T-cell (primary cell): ENCODE measurements at regions not wholly inside any gene's neighbourhood (a gene's known extent, or its start where the extent isn't known, plus 50 kb on each side); places are given as distances from the start of the nearest gene placed in this dataset.

Experiments used
- ATAC-seq, 4 experiments: fragments of 200-7000 bp in 3 of 4; fragments of 150-1000 bp in 1 of 4; cut with Tn5 transposase; replicated peaks in 1 of 4; 1 replicate in 3 of 4; 2 replicates in 1 of 4; pipeline ENCODE4 v1.10.0; 2021; ENCODE audit warnings: moderate library complexity in 3 of 4, mild to moderate bottlenecking in 2 of 4, moderate number of reproducible peaks in 1 of 4
- CTCF ChIA-PET, 2 donors: fragments of 300-600 bp; sonication (Branson Sonifier 250); formaldehyde crosslinking; loops; one replicate each; lab custom pipeline; 2022; ENCODE audit warnings: antibody characterized with exemption in 2 of 2; lab: Charles Lee
- POLR2A ChIA-PET, 2 donors: fragments of 300-600 bp; sonication (Branson Sonifier 250); formaldehyde crosslinking; loops; one replicate each; lab custom pipeline; 2022; ENCODE audit warnings: antibody characterized with exemption in 2 of 2; lab: Charles Lee
- DNase-seq, 35 experiments: peaks; one replicate each; pipeline versions ENCODE4 v3.0.0 to v3.0.0-alpha.2; 2013 to 2023
- H3K27ac ChIP-seq: one replicate; pipeline ENCODE4 v1.5.1; 2013; ENCODE audit warnings: low read length
- H3K27me3 ChIP-seq, 2 experiments: replicated peaks in 1 of 2; 1 replicate in 1 of 2; 2 replicates in 1 of 2; pipeline versions ENCODE4 v1.6.1 to v1.7.0; 2013; ENCODE audit warnings: low read length in 1 of 2, mixed read lengths in 1 of 2; ENCODE audit not compliant: control insufficient read depth in 2 of 2, insufficient read depth in 2 of 2; ENCODE audit errors: extremely low read depth in 1 of 2
- H3K36me3 ChIP-seq, 2 donors: 1 replicate in 1 of 2; 2 replicates in 1 of 2; pipeline versions ENCODE4 v1.6.1 to v1.7.0; 2013; ENCODE audit warnings: low read length in 1 of 2; ENCODE audit not compliant: control insufficient read depth in 2 of 2, insufficient read depth in 1 of 2; ENCODE audit errors: extremely low read depth in 1 of 2
- H3K4me1 ChIP-seq, 2 experiments: 1 replicate in 1 of 2; 2 replicates in 1 of 2; pipeline versions ENCODE4 v1.6.1 to v1.7.0; 2013; ENCODE audit warnings: low read length in 2 of 2, mixed read lengths in 1 of 2; ENCODE audit not compliant: insufficient read depth in 2 of 2, control insufficient read depth in 1 of 2; ENCODE audit errors: extremely low read depth in 1 of 2
- H3K4me3 ChIP-seq, 2 donors: 1 replicate in 1 of 2; 2 replicates in 1 of 2; pipeline versions ENCODE4 v1.5.1 to v1.7.0; 2013; ENCODE audit warnings: mild to moderate bottlenecking in 2 of 2, low read length in 1 of 2, moderate library complexity in 1 of 2; ENCODE audit not compliant: control insufficient read depth in 1 of 2; ENCODE audit errors: extremely low read depth in 1 of 2
- H3K9me3 ChIP-seq: 2 replicates; pipeline ENCODE4 v1.7.0; 2013
- H3K27ac Mint-ChIP-seq, 2 donors: one replicate each; pipeline ENCODE4 v1.8.0; 2020 to 2021; ENCODE audit warnings: mild to moderate bottlenecking in 2 of 2, mixed read lengths in 2 of 2
- H3K27me3 Mint-ChIP-seq, 2 donors: one replicate each; pipeline ENCODE4 v1.8.0; 2021 to 2022; ENCODE audit warnings: mixed read lengths in 2 of 2
- H3K36me3 Mint-ChIP-seq: one replicate; pipeline ENCODE4 v1.8.0; 2021; ENCODE audit warnings: mixed read lengths
- H3K4me1 Mint-ChIP-seq, 3 donors: one replicate each; pipeline ENCODE4 v1.8.0; 2020 to 2022; ENCODE audit warnings: mixed read lengths in 3 of 3, mild to moderate bottlenecking in 1 of 3
- H3K4me3 Mint-ChIP-seq, 3 donors: one replicate each; pipeline ENCODE4 v1.8.0; 2020 to 2022; ENCODE audit warnings: mild to moderate bottlenecking in 3 of 3, mixed read lengths in 3 of 3, moderate library complexity in 3 of 3
- H3K9me3 Mint-ChIP-seq, 3 donors: one replicate each; pipeline ENCODE4 v1.8.0; 2020 to 2022; ENCODE audit warnings: mixed read lengths in 3 of 3
- WGBS: methylation state at CpG from one replicate; pipeline ENCODE4 v1.1.5; 2013; ENCODE audit warnings: missing lambda C conversion rate; ENCODE audit not compliant: insufficient coverage; 5-methylcytosine and 5-hydroxymethylcytosine counted together

- H3K4me1 ChIP-seq: no peaks in the 10 kb centered on the region
- ChIA-PET POLR2A (interaction anchor here in 1 of 2 donors (0.6 kb wide), 1 partner anchor 15 kb away, joined by 3 read pairs; no protein-coding TSS in a partner anchor), CTCF (no interaction called here)
- no CpG with 5 or more reads among the region's 1 CpG for WGBS
- no peaks in the 10 kb centered on the region for H3K36me3 ChIP-seq
- H3K4me3 Mint-ChIP-seq: no peak overlapping the region
- no peaks in the 10 kb centered on the region for H3K27me3 Mint-ChIP-seq
- no peaks in the 10 kb centered on the region for H3K36me3 Mint-ChIP-seq
- no peak for ATAC-seq
- no peaks in the 10 kb centered on the region for H3K9me3 ChIP-seq
- no peaks in the 10 kb centered on the region for H3K27me3 ChIP-seq
- no peak overlapping the region for H3K4me3 ChIP-seq
- DNase-seq: no peak
- peaks cover 0 to 2% (median 0%) of the 10 kb centered on the region in 3 donors for H3K4me1 Mint-ChIP-seq
- H3K27ac Mint-ChIP-seq: no peak overlapping the region
- H3K27ac ChIP-seq: no peak overlapping the region
- no peaks in the 10 kb centered on the region for H3K9me3 Mint-ChIP-seq
Measured at GRCh38 chr2:37795456-37795855, 124.0 kb upstream of the CDC42EP3 start.

GRCh38 chr2:37795938-37796337 lies 124.5 kb upstream of the CDC42EP3 start:
- Histone ChIP-seq H3K4me3 (no peak overlapping the region), H3K27ac (no peak overlapping the region), H3K27me3 (no peaks in the 10 kb centered on the region), H3K36me3 (no peaks in the 10 kb centered on the region), H3K4me1 (no peaks in the 10 kb centered on the region), H3K9me3 (no peaks in the 10 kb centered on the region)
- Mint-ChIP-seq H3K9me3 (no peaks in the 10 kb centered on the region), H3K27me3 (no peaks in the 10 kb centered on the region), H3K27ac (no peak overlapping the region), H3K36me3 (no peaks in the 10 kb centered on the region), H3K4me1 (peaks cover 0 to 2% (median 0%) of the 10 kb centered on the region in 3 donors), H3K4me3 (no peak overlapping the region)
- CTCF ChIA-PET: no interaction called here
- POLR2A ChIA-PET: interaction anchor here in 1 of 2 donors (0.6 kb wide), 1 partner anchor 14 kb away, joined by 3 read pairs; no protein-coding TSS in a partner anchor
- no peak for ATAC-seq
- no peak for DNase-seq
- WGBS: no CpG with 5 or more reads among the region's 2 CpGs

DNA sequence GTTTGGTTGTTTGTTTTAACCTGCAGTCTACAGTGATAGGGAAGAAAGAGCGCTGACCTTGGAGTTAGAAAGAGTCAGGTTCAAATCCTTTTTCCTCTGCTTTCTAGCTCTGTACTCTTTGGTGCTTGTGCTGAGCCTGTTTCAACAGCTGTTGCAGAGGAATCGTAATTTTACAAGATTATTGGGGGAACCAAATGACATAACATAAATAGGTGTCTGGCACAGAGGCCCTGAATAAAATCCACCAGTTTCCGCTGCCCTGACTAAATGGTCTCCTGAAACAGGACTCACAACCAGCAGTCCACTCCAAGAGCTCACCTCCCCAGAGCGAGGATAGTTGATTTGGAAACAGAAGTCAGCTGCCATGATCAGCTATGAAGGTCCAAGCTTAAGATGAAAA lies 125.0 kb upstream of the CDC42EP3 start:
- no peak for DNase-seq

DNA sequence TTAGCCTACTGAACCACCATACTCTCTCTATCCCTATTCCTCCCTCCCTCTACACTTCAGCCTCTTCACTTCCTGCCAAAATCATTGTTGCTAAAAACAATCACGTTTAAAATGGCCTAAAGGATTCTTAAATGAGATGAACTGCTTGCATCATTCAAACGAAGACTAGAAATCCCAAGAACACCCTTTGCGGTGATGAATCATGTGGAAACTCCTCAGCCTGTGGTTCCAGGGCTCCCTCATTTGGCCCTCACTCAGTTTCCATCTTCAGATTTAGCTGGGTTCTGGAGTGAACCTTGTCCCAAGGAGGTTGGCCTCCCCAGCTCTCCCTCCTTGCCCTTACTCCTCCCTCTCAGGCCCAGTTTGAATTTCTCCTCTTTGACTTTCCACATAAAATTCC lies 125.6 kb upstream of the CDC42EP3 start:
- Histone ChIP-seq H3K27me3 (no peaks in the 10 kb centered on the region), H3K9me3 (no peaks in the 10 kb centered on the region), H3K4me3 (no peak overlapping the region), H3K27ac (no peak overlapping the region), H3K36me3 (no peaks in the 10 kb centered on the region), H3K4me1 (no peaks in the 10 kb centered on the region)
- CTCF ChIA-PET: interaction anchor here in 1 of 2 donors (0.7 kb wide), 1 partner anchor 80 kb away, joined by 3 read pairs; no protein-coding TSS in a partner anchor
- H3K27ac Mint-ChIP-seq: no peak overlapping the region
- no peaks in the 10 kb centered on the region for H3K27me3 Mint-ChIP-seq
- no peaks in the 10 kb centered on the region for H3K36me3 Mint-ChIP-seq
- ATAC-seq (no peak), DNase-seq (no peak)
- POLR2A ChIA-PET: no interaction called here
- H3K4me1 Mint-ChIP-seq: peaks cover 0 to 2% (median 0%) of the 10 kb centered on the region in 3 donors
- no peaks in the 10 kb centered on the region for H3K9me3 Mint-ChIP-seq
- H3K4me3 Mint-ChIP-seq: no peak overlapping the region
- 80% methylated on average over 3 of the region's 3 CpGs for WGBS

More for the DNA sequence above, 125.0 kb upstream of the CDC42EP3 start:
- H3K9me3 ChIP-seq: no peaks in the 10 kb centered on the region
- Mint-ChIP-seq H3K27ac (no peak overlapping the region), H3K4me1 (peaks cover 0 to 2% (median 0%) of the 10 kb centered on the region in 3 donors), H3K9me3 (no peaks in the 10 kb centered on the region), H3K4me3 (no peak overlapping the region), H3K27me3 (no peaks in the 10 kb centered on the region), H3K36me3 (no peaks in the 10 kb centered on the region)
- ChIA-PET CTCF (no interaction called here), POLR2A (no interaction called here)
- H3K27ac ChIP-seq: no peak overlapping the region
- H3K4me3 ChIP-seq: no peak overlapping the region
- H3K4me1 ChIP-seq: no peaks in the 10 kb centered on the region
- no peaks in the 10 kb centered on the region for H3K27me3 ChIP-seq
- no peak for ATAC-seq
- 75% methylated on average over 1 of the region's 4 CpGs for WGBS
- no peaks in the 10 kb centered on the region for H3K36me3 ChIP-seq

DNA sequence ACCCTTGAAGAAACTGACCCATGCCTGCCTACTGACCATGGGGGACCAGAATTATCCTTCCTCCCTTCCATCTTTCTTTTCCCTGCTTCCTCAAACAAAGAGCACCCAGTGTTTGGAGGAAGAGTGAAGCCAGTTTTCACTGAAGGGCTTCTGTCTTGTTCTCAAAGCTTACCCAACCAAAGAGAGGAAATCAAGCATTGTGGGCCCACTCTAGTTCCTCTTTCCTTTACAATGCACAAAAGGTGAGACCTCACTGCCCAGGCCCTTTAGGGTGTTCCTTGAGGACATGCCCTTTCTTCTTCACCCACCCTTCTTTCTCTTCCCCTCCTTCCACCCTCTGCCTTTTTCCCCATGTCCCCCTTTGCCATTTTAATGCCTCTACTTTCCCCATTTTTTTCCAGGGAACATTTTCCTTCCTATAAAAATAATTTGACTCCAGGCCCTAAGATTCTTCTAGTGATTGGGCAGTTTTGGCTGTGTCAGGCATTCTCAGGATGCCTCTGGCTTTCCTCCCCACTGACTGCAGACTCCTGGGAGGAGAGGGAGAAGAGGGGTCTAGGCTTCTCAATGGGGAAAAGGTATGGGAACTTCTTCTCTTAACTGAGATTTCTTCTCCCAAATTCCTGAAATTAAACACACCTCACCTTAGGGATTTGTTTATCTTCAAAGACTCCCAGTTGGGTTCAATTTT lies 126.6 kb upstream of the RMDN2 start:
- no peak overlapping the region for H3K4me3 ChIP-seq
- Mint-ChIP-seq H3K9me3 (no peaks in the 10 kb centered on the region), H3K4me3 (no peak overlapping the region), H3K36me3 (no peaks in the 10 kb centered on the region), H3K4me1 (peaks cover 0 to 2% (median 0%) of the 10 kb centered on the region in 3 donors), H3K27ac (no peak overlapping the region), H3K27me3 (no peaks in the 10 kb centered on the region)
- H3K27me3 ChIP-seq: no peaks in the 10 kb centered on the region
- no peaks in the 10 kb centered on the region for H3K4me1 ChIP-seq
- CTCF ChIA-PET: no interaction called here
- H3K9me3 ChIP-seq: no peaks in the 10 kb centered on the region
- H3K36me3 ChIP-seq: no peaks in the 10 kb centered on the region
- no peak overlapping the region for H3K27ac ChIP-seq
- no peak for ATAC-seq
- POLR2A ChIA-PET: no interaction called here
- DNase-seq: no peak

DNA sequence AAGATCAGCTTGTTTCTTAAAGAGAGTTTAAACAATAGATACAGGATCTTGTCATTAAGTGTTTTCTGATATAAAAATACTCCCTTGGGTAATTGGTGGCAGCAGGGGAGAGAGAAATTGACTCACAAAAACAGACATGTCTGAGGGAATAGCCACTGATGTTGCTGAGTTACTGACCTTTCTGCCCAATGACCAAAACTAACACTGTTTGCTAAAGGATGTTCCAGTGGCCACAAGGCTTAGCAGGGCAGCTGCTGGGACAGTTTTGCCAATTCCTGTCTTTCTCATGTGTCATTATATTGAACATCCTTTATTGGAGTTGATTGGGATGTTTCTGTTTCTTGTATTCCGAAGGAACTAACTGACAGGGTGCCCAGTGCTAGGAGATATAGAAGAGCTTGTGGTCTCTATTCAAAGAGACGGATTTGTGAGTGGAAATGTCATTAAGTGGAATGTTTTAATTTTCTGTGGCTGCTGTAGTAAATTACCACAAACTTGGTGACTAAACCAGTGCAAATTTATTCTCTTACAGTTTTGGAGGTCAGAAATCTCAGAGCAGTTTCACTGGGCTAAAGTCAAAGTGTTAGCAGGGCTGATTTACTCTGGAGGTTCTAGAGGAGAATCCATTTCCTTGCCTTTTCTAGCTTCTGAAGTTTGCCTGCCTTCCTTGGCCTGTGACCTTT lies 124.8 kb upstream of the RMDN2 start:
- H3K4me1 Mint-ChIP-seq: peaks cover 0 to 2% (median 0%) of the 10 kb centered on the region in 3 donors
- no peaks in the 10 kb centered on the region for H3K27me3 Mint-ChIP-seq
- Histone ChIP-seq H3K9me3 (no peaks in the 10 kb centered on the region), H3K36me3 (no peaks in the 10 kb centered on the region), H3K4me3 (no peak overlapping the region), H3K4me1 (no peaks in the 10 kb centered on the region), H3K27me3 (no peaks in the 10 kb centered on the region), H3K27ac (no peak overlapping the region)
- no peak overlapping the region for H3K27ac Mint-ChIP-seq
- no peaks in the 10 kb centered on the region for H3K36me3 Mint-ChIP-seq
- ATAC-seq: no peak
- 88% methylated on average over 2 of the region's 2 CpGs for WGBS
- POLR2A ChIA-PET: no interaction called here
- H3K9me3 Mint-ChIP-seq: no peaks in the 10 kb centered on the region
- DNase-seq: no peak
- H3K4me3 Mint-ChIP-seq: no peak overlapping the region
- CTCF ChIA-PET: interaction anchor here in 1 of 2 donors (1.2 kb wide), 1 partner anchor 76 kb away, joined by 3 read pairs; no protein-coding TSS in a partner anchor
